RWPE2 (cell line): ENCODE measurements at regions not wholly inside any gene's neighbourhood (a gene's known extent, or its start where the extent isn't known, plus 50 kb on each side); places are given as distances from the start of the nearest gene placed in this dataset.

ENCODE experiments used
- ATAC-seq: fragments of 200-7000 bp; cut with Tn5 transposase; 3 replicates; pipeline ENCODE4 v1.9.1; 2021; ENCODE audit warnings: low read depth
- DNase-seq: peaks from one replicate; pipeline ENCODE4 v3.0.0-alpha.2; 2020; ENCODE audit warnings: low spot score
- H3K27ac ChIP-seq: fragments of 450-650 bp; 2 replicates; pipeline ENCODE4 v1.5.1; 2017; ENCODE audit warnings: mild to moderate bottlenecking; ENCODE audit not compliant: poor library complexity, severe bottlenecking
- H3K27me3 ChIP-seq: fragments of 250-450 bp; sonication (Bioruptor Pico); 2 replicates; pipeline ENCODE4 v1.5.1; 2021; ENCODE audit warnings: mild to moderate bottlenecking, moderate library complexity; ENCODE audit not compliant: insufficient read depth, poor library complexity, severe bottlenecking
- H3K36me3 ChIP-seq: fragments of 250-450 bp; sonication (Bioruptor Pico); 2 replicates; pipeline ENCODE4 v1.5.1; 2020; ENCODE audit warnings: low read depth, mild to moderate bottlenecking, moderate library complexity
- H3K4me1 ChIP-seq: fragments of 250-450 bp; sonication (Bioruptor Pico); 2 replicates; pipeline ENCODE4 v1.5.1; 2021; ENCODE audit warnings: mild to moderate bottlenecking, moderate library complexity; ENCODE audit not compliant: insufficient read depth, poor library complexity, severe bottlenecking
- H3K4me3 ChIP-seq: fragments of 250-450 bp; sonication (Bioruptor Pico); 2 replicates; pipeline ENCODE4 v1.5.1; 2021; ENCODE audit warnings: mild to moderate bottlenecking, moderate library complexity; ENCODE audit not compliant: severe bottlenecking
- H3K9me3 ChIP-seq: fragments of 250-450 bp; sonication (Bioruptor Pico); 2 replicates; pipeline ENCODE4 v1.5.1; 2021; ENCODE audit warnings: mild to moderate bottlenecking, moderate library complexity; ENCODE audit not compliant: severe bottlenecking
- CTCF ChIP-seq: fragments of 450-650 bp; IDR thresholded peaks from one replicate; pipeline ENCODE4 v1.5.1; 2017; ENCODE audit warnings: mild to moderate bottlenecking, moderate library complexity; ENCODE audit not compliant: poor library complexity, severe bottlenecking

GRCh38 chr16:9406038-9406712, 314.7 kb downstream of the HAPSTR1 start:
- ATAC-seq (no peak), DNase-seq (no peak)
- TF ChIP-seq CTCF, result no peak
- no peak overlapping the region for H3K4me3 ChIP-seq
- H3K9me3 ChIP-seq, result no peaks in the 10 kb centered on the region
- H3K4me1 ChIP-seq, result no peaks in the 10 kb centered on the region
- no peaks in the 10 kb centered on the region for H3K36me3 ChIP-seq
- H3K27ac ChIP-seq, result no peak overlapping the region
- no peaks in the 10 kb centered on the region for H3K27me3 ChIP-seq

- Histone ChIP-seq H3K36me3 (no peaks in the 10 kb centered on the region), H3K27me3 (no peaks in the 10 kb centered on the region), H3K9me3 (no peaks in the 10 kb centered on the region), H3K4me1 (no peaks in the 10 kb centered on the region), H3K27ac (no peak overlapping the region), H3K4me3 (no peak overlapping the region)
- no peak for DNase-seq
- TF ChIP-seq CTCF, result no peak
- no peak for ATAC-seq
Measured at GRCh38 chr16:9407206-9407758, 315.8 kb downstream of the HAPSTR1 start.

- Histone ChIP-seq H3K27ac (no peak overlapping the region), H3K36me3 (no peaks in the 10 kb centered on the region), H3K4me1 (no peaks in the 10 kb centered on the region), H3K9me3 (no peaks in the 10 kb centered on the region), H3K27me3 (peaks cover 6% of the 10 kb centered on the region), H3K4me3 (no peak overlapping the region)
- no peak for ATAC-seq
- no peak for DNase-seq
- no peak for TF ChIP-seq CTCF
Measured at GRCh38 chr16:9408297-9408878, 316.9 kb downstream of the HAPSTR1 start.

- no peak overlapping the region for H3K4me3 ChIP-seq
- ATAC-seq, result no peak
- H3K27ac ChIP-seq, result no peak overlapping the region
- H3K4me1 ChIP-seq, result no peaks in the 10 kb centered on the region
- no peaks in the 10 kb centered on the region for H3K9me3 ChIP-seq
- TF ChIP-seq CTCF, result no peak
- H3K36me3 ChIP-seq, result no peaks in the 10 kb centered on the region
- H3K27me3 ChIP-seq, result peaks cover 6% of the 10 kb centered on the region
- no peak for DNase-seq
Measured at GRCh38 chr16:9409560-9410493, 318.4 kb downstream of the HAPSTR1 start.
